Fibroblast of lung (primary cell): ENCODE measurements at regions not wholly inside any gene's neighbourhood (a gene's known extent, or its start where the extent isn't known, plus 50 kb on each side); places are given as distances from the start of the nearest gene placed in this dataset.
A peak's percentile ranks its signal among the peaks of the same experiment; 100 is the strongest.

ENCODE experiments used
- DNase-seq, 2 donors: peaks; one replicate each; pipeline versions ENCODE4 v3.0.0 to v3.0.0-alpha.2; 2010; ENCODE audit warnings: low read depth in 2 of 2
- H2AFZ ChIP-seq: 2 replicates; pipeline ENCODE4 v1.5.1; 2012; ENCODE audit warnings: low read length, control low read depth, inconsistent platforms
- H3K27ac ChIP-seq: 2 replicates; pipeline ENCODE4 v1.5.1; 2011; ENCODE audit warnings: low read length, control low read depth; ENCODE audit not compliant: insufficient read depth
- H3K27me3 ChIP-seq: 2 replicates; pipeline ENCODE4 v1.5.1; 2011; ENCODE audit warnings: mild to moderate bottlenecking, low read length; ENCODE audit not compliant: control insufficient read depth, insufficient read depth
- H3K36me3 ChIP-seq: 2 replicates; pipeline ENCODE4 v1.5.1; 2011; ENCODE audit warnings: low read length; ENCODE audit not compliant: control insufficient read depth, insufficient read depth
- H3K4me1 ChIP-seq: 2 replicates; pipeline ENCODE4 v1.5.1; 2011; ENCODE audit warnings: low read length; ENCODE audit not compliant: control insufficient read depth, insufficient read depth; ENCODE audit errors: extremely low read depth
- H3K4me2 ChIP-seq: 2 replicates; pipeline ENCODE4 v1.5.1; 2011; ENCODE audit warnings: low read length, control low read depth; ENCODE audit not compliant: insufficient read depth; ENCODE audit errors: extremely low read depth
- H3K4me3 ChIP-seq, 4 experiments: fragments of 200-600 bp in 1 of 4; sonication (generic) in 1 of 4; replicated peaks in 1 of 4; 2 replicates each; pipeline ENCODE4 v1.5.1; 2011 to 2016; ENCODE audit warnings: low read length in 4 of 4, low read depth in 3 of 4, mild to moderate bottlenecking in 3 of 4, control low read depth in 2 of 4, inconsistent platforms in 1 of 4, mixed read lengths in 1 of 4; ENCODE audit not compliant: insufficient read depth in 1 of 4; ENCODE audit errors: control extremely low read depth in 1 of 4
- H3K79me2 ChIP-seq: 2 replicates; pipeline ENCODE4 v1.5.1; 2012; ENCODE audit warnings: mild to moderate bottlenecking, low read length, inconsistent platforms; ENCODE audit not compliant: control insufficient read depth, insufficient read depth
- H3K9ac ChIP-seq: 2 replicates; pipeline ENCODE4 v1.5.1; 2011; ENCODE audit warnings: mild to moderate bottlenecking, low read length, control low read depth; ENCODE audit not compliant: insufficient read depth
- H3K9me3 ChIP-seq: 2 replicates; pipeline ENCODE4 v1.5.1; 2012; ENCODE audit warnings: low read depth, low read length; ENCODE audit not compliant: control insufficient read depth, insufficient read depth
- H4K20me1 ChIP-seq: 2 replicates; pipeline ENCODE4 v1.5.1; 2011; ENCODE audit warnings: low read length; ENCODE audit not compliant: control insufficient read depth, insufficient read depth; ENCODE audit errors: extremely low read depth
- EZH2 ChIP-seq: IDR thresholded peaks from 2 replicates; pipeline ENCODE4 v1.5.1; 2012; ENCODE audit warnings: low read length, control low read depth, mild to moderate bottlenecking; ENCODE audit errors: missing control alignments
- TF ChIP-seq, protein P1 (sequence below), 2 donors: IDR thresholded peaks in 1 of 2; conservative IDR thresholded peaks in 1 of 2; 1 replicate in 1 of 2; 2 replicates in 1 of 2; pipeline ENCODE4 v1.5.1; 2011 to 2012; ENCODE audit warnings: low read length in 2 of 2, control low read depth in 1 of 2, inconsistent platforms in 1 of 2, low read depth in 1 of 2, mild to moderate bottlenecking in 1 of 2

DNA sequence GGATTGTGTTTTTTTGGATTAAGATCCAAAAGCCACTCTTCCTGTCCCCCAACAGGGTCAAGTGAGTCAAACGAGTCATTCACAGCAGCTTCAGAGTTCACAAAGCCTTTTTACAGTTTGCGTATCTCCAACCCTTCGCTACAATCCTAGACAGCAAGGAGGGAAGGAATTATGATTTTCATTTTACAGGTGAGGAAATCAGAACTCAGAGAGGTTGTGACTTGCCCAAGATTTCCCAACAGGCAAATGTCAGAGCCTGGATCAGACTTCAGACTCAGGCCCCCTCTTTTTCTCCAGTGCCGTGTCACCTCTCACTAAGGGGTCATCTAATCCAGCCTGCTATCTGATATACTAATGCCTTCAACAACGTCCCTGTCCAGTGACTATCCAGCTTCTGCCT is 72.1 kb upstream of the XPA start:
- no peak for TF ChIP-seq EZH2
- TF ChIP-seq, protein P1, sequence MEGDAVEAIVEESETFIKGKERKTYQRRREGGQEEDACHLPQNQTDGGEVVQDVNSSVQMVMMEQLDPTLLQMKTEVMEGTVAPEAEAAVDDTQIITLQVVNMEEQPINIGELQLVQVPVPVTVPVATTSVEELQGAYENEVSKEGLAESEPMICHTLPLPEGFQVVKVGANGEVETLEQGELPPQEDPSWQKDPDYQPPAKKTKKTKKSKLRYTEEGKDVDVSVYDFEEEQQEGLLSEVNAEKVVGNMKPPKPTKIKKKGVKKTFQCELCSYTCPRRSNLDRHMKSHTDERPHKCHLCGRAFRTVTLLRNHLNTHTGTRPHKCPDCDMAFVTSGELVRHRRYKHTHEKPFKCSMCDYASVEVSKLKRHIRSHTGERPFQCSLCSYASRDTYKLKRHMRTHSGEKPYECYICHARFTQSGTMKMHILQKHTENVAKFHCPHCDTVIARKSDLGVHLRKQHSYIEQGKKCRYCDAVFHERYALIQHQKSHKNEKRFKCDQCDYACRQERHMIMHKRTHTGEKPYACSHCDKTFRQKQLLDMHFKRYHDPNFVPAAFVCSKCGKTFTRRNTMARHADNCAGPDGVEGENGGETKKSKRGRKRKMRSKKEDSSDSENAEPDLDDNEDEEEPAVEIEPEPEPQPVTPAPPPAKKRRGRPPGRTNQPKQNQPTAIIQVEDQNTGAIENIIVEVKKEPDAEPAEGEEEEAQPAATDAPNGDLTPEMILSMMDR (conservative IDR thresholded peaks at IDR 0.05 in 1 of 2, IDR thresholded peaks at IDR 0.05 in 1 of 2; ENCODE audit: low read depth in 1 of 2, low read length in 2 of 2) = no peak
- Histone ChIP-seq H2AFZ (no peak overlapping the region), H3K4me3 (no peak overlapping the region), H3K9me3 (no peaks in the 10 kb centered on the region), H4K20me1 (no peaks in the 10 kb centered on the region), H3K36me3 (no peaks in the 10 kb centered on the region), H3K27me3 (peaks cover 2% of the 10 kb centered on the region), H3K4me1 (peaks cover 12% of the 10 kb centered on the region), H3K79me2 (no peaks in the 10 kb centered on the region), H3K27ac (peak overlapping the region; percentile 22), H3K9ac (no peak overlapping the region), H3K4me2 (no peak overlapping the region)
- DNase-seq = no peak

DNA sequence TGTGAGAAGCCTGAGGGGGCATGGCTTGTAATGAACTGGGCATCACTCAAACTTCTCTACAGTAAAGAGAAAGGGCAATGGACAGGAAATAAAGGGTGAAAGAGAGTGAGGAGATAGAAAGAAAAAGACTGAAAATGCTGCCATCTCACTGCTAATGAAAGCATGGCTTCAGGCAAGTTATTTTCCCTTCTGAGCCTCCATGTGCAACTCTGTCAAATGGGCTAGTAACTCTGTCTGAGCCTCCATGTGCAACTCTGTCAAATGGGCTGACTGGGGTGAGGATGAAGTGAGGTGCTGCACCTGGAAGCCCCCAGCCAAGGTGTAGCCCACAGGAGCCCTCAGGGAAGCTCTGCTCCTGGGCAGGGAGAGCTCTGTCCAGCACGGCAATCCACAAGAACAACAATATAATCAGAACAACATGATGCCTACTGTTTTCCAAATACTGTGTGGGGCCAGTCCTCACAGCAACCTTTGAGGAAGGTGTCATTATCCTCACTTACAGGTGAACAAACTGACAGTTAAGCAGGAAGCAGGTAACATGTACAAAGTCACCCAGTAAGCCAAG is 73.8 kb upstream of the XPA start:
- no peak for TF ChIP-seq EZH2

DNA sequence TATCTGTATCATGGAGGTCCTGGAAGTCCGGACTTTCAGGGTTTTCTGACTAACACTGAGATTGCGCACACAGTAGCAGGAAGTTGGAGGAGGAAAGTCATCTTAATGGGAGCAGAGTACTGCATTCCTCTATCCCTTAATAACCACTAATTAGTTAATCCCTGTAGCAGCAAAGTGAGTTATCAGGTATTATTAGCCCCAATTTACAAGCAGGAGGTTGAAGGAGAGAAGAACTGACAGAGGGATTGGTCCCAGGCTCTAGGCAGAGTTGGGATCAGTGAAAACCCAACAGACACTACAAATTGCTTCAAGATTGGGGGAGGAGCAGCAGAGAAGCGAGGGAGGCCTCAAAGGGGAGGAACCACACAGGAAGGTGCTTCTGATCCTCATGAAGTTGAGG is 74.5 kb upstream of the XPA start:
- Histone ChIP-seq H3K4me2 (no peak overlapping the region), H3K36me3 (no peaks in the 10 kb centered on the region), H2AFZ (no peak overlapping the region), H3K4me3 (no peak overlapping the region), H3K27me3 (peaks cover 2% of the 10 kb centered on the region), H3K9me3 (no peaks in the 10 kb centered on the region), H3K27ac (no peak overlapping the region), H3K9ac (no peak overlapping the region), H4K20me1 (no peaks in the 10 kb centered on the region), H3K4me1 (peaks cover 9% of the 10 kb centered on the region), H3K79me2 (no peaks in the 10 kb centered on the region)
- no peak for DNase-seq
- TF ChIP-seq, protein P1 (conservative IDR thresholded peaks at IDR 0.05 in 1 of 2, IDR thresholded peaks at IDR 0.05 in 1 of 2; ENCODE audit: low read depth in 1 of 2, low read length in 2 of 2) = no peak
- TF ChIP-seq EZH2 = no peak

More for the DNA sequence above, 73.8 kb upstream of the XPA start:
- Histone ChIP-seq H3K36me3 (no peaks in the 10 kb centered on the region), H3K4me2 (no peak overlapping the region), H3K27ac (no peak overlapping the region), H3K4me3 (no peak overlapping the region), H3K9me3 (no peaks in the 10 kb centered on the region), H3K4me1 (peaks cover 12% of the 10 kb centered on the region), H3K9ac (no peak overlapping the region), H2AFZ (no peak overlapping the region), H3K27me3 (peaks cover 2% of the 10 kb centered on the region), H4K20me1 (no peaks in the 10 kb centered on the region), H3K79me2 (no peaks in the 10 kb centered on the region)
- no peak for DNase-seq
